Endothelial cell of umbilical vein (primary cell): ENCODE measurements at regions not wholly inside any gene's neighbourhood (a gene's known extent, or its start where the extent isn't known, plus 50 kb on each side); places are given as distances from the start of the nearest gene placed in this dataset.

Source experiments
- BruUV-seq: library from RNA; stranded (reverse); fragments of 400-500 nt; replicated peaks from 2 replicates; lab custom pipeline; 2021; lab: Mats Ljungman, UMichigan
- CTCF ChIA-PET: fragments of 300-600, 350-600 bp; sonication (Branson Sonifier 250); formaldehyde crosslinking; loops from one replicate; lab custom pipeline; 2021; ENCODE audit warnings: antibody characterized with exemption, inconsistent platforms; lab: Charles Lee
- POLR2A ChIA-PET: fragments of 300-600, 350-600 bp; sonication (Branson Sonifier 250); formaldehyde crosslinking; loops from one replicate; lab custom pipeline; 2021; ENCODE audit warnings: antibody characterized with exemption, inconsistent platforms; lab: Charles Lee
- DNase-seq: peaks from one replicate; pipeline ENCODE4 v3.0.0-alpha.2; 2011; ENCODE audit warnings: low read depth, low spot score
- FAIRE-seq: peaks from 2 replicates; lab custom pipeline; 2011; peaks lifted over from hg19 to GRCh38; lab: Jason Lieb, UNC
- H2AFZ ChIP-seq: 2 replicates; pipeline ENCODE4 v1.6.0; 2012; ENCODE audit warnings: low read depth, low read length, control low read depth, inconsistent platforms
- H3K27ac ChIP-seq: 2 replicates; pipeline ENCODE4 v1.5.1; 2011; ENCODE audit warnings: low read depth, mild to moderate bottlenecking, control low read depth, low read length, moderate library complexity; ENCODE audit not compliant: insufficient read depth
- H3K27me3 ChIP-seq, 2 experiments: 2 replicates each; pipeline versions ENCODE4 v1.6.0 to v1.6.1; 2011; ENCODE audit warnings: low read length in 2 of 2, mixed read lengths in 1 of 2; ENCODE audit not compliant: control insufficient read depth in 2 of 2, insufficient read depth in 2 of 2
- H3K36me3 ChIP-seq, 2 experiments: 2 replicates in 1 of 2; 3 replicates in 1 of 2; pipeline ENCODE4 v1.5.1; 2011; ENCODE audit warnings: low read length in 2 of 2, mild to moderate bottlenecking in 1 of 2, moderate library complexity in 1 of 2; ENCODE audit not compliant: control insufficient read depth in 2 of 2, insufficient read depth in 2 of 2; ENCODE audit errors: extremely low read depth in 1 of 2
- H3K4me1 ChIP-seq: 3 replicates; pipeline ENCODE4 v1.5.1; 2011; ENCODE audit warnings: mild to moderate bottlenecking, low read length; ENCODE audit not compliant: control insufficient read depth, insufficient read depth; ENCODE audit errors: extremely low read depth
- H3K4me2 ChIP-seq: 2 replicates; pipeline ENCODE4 v1.6.1; 2011; ENCODE audit warnings: low read length, control low read depth, mixed read lengths; ENCODE audit not compliant: insufficient read depth
- H3K4me3 ChIP-seq, 3 experiments: fragments of 200-600 bp in 1 of 3; sonication (generic), shearing (Covaris generic) in 1 of 3; replicated peaks in 1 of 3; 2 replicates each; pipeline ENCODE4 v1.5.1; 2011 to 2016; ENCODE audit warnings: control low read depth in 3 of 3, low read length in 3 of 3, mild to moderate bottlenecking in 2 of 3, inconsistent platforms in 1 of 3, low read depth in 1 of 3, moderate library complexity in 1 of 3; ENCODE audit not compliant: insufficient read depth in 1 of 3
- H3K79me2 ChIP-seq: 2 replicates; pipeline ENCODE4 v1.6.0; 2012; ENCODE audit warnings: low read length, inconsistent platforms; ENCODE audit not compliant: control insufficient read depth, insufficient read depth
- H3K9ac ChIP-seq: replicated peaks from 2 replicates; pipeline ENCODE3; 2011; ENCODE audit warnings: low read length, control low read depth; ENCODE audit not compliant: insufficient read depth; ENCODE audit errors: extremely low read depth
- H3K9me1 ChIP-seq: replicated peaks from 3 replicates; pipeline ENCODE4 v1.6.0; 2011; ENCODE audit warnings: mild to moderate bottlenecking, low read length; ENCODE audit not compliant: control insufficient read depth, insufficient read depth; ENCODE audit errors: extremely low read depth
- H3K9me3 ChIP-seq: replicated peaks from 2 replicates; pipeline ENCODE4 v1.5.1; 2012; ENCODE audit warnings: low read length, inconsistent platforms; ENCODE audit not compliant: control insufficient read depth, insufficient read depth
- H4K20me1 ChIP-seq: replicated peaks from 2 replicates; pipeline ENCODE3; 2011; ENCODE audit warnings: mild to moderate bottlenecking, low read length; ENCODE audit not compliant: control insufficient read depth, insufficient read depth; ENCODE audit errors: extremely low read depth
- EZH2 ChIP-seq: IDR thresholded peaks from 2 replicates; pipeline ENCODE4 v1.6.1; 2012; ENCODE audit warnings: borderline replicate concordance, low read depth, mild to moderate bottlenecking, moderate library complexity, low read length, inconsistent platforms; ENCODE audit not compliant: severe bottlenecking
- FOS ChIP-seq: IDR thresholded peaks from 2 replicates; pipeline ENCODE4 v1.6.1; 2011; ENCODE audit warnings: mild to moderate bottlenecking, low read length, moderate library complexity, borderline replicate concordance; ENCODE audit not compliant: insufficient read depth
- GATA2 ChIP-seq: IDR thresholded peaks from 2 replicates; pipeline ENCODE4 v1.7.0; 2011; ENCODE audit warnings: low read depth, mild to moderate bottlenecking, moderate library complexity, mixed read lengths, low read length; ENCODE audit not compliant: insufficient read length, insufficient read depth
- JUN ChIP-seq: IDR thresholded peaks from 2 replicates; pipeline ENCODE4 v1.6.1; 2011; ENCODE audit warnings: borderline replicate concordance, low read depth; ENCODE audit not compliant: insufficient read length, insufficient read depth
- MYC ChIP-seq: IDR thresholded peaks from one replicate; pipeline ENCODE4 v1.6.1; 2011; ENCODE audit warnings: mild to moderate bottlenecking, low read depth, low read length
- POLR2A ChIP-seq: IDR thresholded peaks from 2 replicates; pipeline ENCODE4 v1.6.1; 2012; ENCODE audit warnings: low read depth, mild to moderate bottlenecking, control low read depth, low read length
- POLR2AphosphoS5 ChIP-seq: IDR thresholded peaks from 2 replicates; pipeline ENCODE4 v1.6.1; 2012; ENCODE audit warnings: low read depth, mild to moderate bottlenecking, control low read depth, low read length, moderate library complexity; ENCODE audit not compliant: insufficient read depth
- dilution Hi-C: fragments of 300-500 bp; cut with MboI; formaldehyde crosslinking; loops from one replicate; pipeline ENCODE4 v1.15.0; 2019; ENCODE audit warnings: low sequenced_read_pairs; ENCODE audit not compliant: extremely low pct_ligation_motif_present
- intact Hi-C: fragments of 100-400 bp; cut with micrococcal nuclease; formaldehyde crosslinking; loops from one replicate; pipeline ENCODE4 v1.10.0; 2022
- TF ChIP-seq, protein P1 (sequence below): IDR thresholded peaks from 2 replicates; pipeline ENCODE4 v1.6.1; 2011; ENCODE audit not compliant: insufficient read depth, insufficient read length
- TF ChIP-seq, protein P2 (sequence below), 2 donors: IDR thresholded peaks; 1 replicate in 1 of 2; 2 replicates in 1 of 2; pipeline ENCODE4 v1.5.1; 2011; ENCODE audit warnings: low read length in 2 of 2, mild to moderate bottlenecking in 2 of 2, moderate library complexity in 2 of 2, control low read depth in 1 of 2, inconsistent platforms in 1 of 2, low read depth in 1 of 2; ENCODE audit not compliant: insufficient read depth in 1 of 2; ENCODE audit errors: extremely low read depth in 1 of 2

DNA sequence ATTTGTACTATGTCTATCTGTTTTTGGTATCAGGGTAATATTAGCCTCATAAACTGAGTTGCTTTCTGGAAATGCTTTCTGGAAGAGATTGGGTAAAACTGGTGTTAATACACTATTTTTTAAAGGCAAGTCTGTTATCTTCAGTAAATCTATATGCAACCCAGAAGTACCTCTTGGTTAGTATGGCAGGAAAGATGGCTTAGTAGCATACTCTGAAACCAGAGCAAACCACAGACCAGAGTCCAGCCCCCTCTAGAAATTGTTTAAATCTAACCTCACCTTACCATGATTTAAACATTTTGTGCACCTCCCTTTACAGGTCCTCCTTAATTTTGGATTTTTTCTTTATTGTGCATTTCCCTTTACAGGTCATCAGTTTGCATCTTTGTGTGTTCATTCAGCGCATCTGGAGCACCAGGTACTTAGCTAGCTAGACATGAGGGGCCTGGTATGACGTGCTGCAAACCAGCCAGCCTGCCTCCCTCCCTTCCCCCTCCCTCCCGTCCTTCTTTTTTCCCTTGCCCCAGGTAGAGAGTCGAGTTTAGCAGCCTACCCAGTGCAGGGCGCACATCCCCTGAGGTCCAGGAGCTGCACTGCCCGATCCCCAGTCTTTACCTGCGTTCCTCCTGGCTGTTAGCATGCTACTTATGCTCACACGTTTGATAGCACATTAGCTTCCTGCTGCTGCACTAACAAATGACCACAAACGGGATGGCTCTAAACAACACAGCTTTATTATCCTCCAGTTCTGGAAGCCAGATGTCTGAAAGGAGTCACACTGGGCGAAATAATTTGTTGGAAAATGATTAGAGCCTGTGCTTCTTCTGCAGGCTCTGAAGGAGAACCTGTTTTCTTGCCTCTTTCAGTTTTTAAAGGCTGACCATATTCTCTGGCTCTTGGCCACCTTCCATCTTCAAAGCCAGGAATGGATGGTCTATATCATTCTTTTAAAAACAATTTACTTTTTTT, 299.9 kb upstream of the HABP2 start:
- ChIA-PET POLR2A (no interaction called here), CTCF (no interaction called here)
- FAIRE-seq (no peak), DNase-seq (no peak)
- no peaks in the 10 kb centered on the region for H3K4me1 ChIP-seq
- H3K4me3 ChIP-seq = no peak overlapping the region
- no peak overlapping the region for H3K4me2 ChIP-seq
- no peaks in the 10 kb centered on the region for H4K20me1 ChIP-seq
- no peak overlapping the region for H3K27ac ChIP-seq
- H2AFZ ChIP-seq = no peak overlapping the region
- no peak overlapping the region for H3K9ac ChIP-seq
- intact Hi-C loops (no loop called here), dilution Hi-C loops (no loop called here)
- peaks cover 0 to 1% of the 10 kb centered on the region in 2 experiments for H3K27me3 ChIP-seq
- H3K9me1 ChIP-seq = no peaks in the 10 kb centered on the region
- no peak for TF ChIP-seq JUN
- TF ChIP-seq, protein P1, sequence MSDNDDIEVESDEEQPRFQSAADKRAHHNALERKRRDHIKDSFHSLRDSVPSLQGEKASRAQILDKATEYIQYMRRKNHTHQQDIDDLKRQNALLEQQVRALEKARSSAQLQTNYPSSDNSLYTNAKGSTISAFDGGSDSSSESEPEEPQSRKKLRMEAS = no peak
- TF ChIP-seq FOS = no peak
- TF ChIP-seq POLR2AphosphoS5 = no peak
- TF ChIP-seq GATA2 = no peak
- no peak for TF ChIP-seq MYC
- TF ChIP-seq POLR2A = no peak
- no peak for TF ChIP-seq EZH2
- TF ChIP-seq, protein P2, sequence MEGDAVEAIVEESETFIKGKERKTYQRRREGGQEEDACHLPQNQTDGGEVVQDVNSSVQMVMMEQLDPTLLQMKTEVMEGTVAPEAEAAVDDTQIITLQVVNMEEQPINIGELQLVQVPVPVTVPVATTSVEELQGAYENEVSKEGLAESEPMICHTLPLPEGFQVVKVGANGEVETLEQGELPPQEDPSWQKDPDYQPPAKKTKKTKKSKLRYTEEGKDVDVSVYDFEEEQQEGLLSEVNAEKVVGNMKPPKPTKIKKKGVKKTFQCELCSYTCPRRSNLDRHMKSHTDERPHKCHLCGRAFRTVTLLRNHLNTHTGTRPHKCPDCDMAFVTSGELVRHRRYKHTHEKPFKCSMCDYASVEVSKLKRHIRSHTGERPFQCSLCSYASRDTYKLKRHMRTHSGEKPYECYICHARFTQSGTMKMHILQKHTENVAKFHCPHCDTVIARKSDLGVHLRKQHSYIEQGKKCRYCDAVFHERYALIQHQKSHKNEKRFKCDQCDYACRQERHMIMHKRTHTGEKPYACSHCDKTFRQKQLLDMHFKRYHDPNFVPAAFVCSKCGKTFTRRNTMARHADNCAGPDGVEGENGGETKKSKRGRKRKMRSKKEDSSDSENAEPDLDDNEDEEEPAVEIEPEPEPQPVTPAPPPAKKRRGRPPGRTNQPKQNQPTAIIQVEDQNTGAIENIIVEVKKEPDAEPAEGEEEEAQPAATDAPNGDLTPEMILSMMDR (IDR thresholded peaks at IDR 0.05; ENCODE audit: extremely low read depth in 1 of 2, insufficient read depth in 1 of 2, low read depth in 1 of 2, low read length in 2 of 2) = no peak
- H3K36me3 ChIP-seq = no peaks in the 10 kb centered on the region
- H3K9me3 ChIP-seq = no peaks in the 10 kb centered on the region
- H3K79me2 ChIP-seq = no peaks in the 10 kb centered on the region
- BruUV-seq = no TSS peak
